HG02840 (cell line): ENCODE measurements at regions not wholly inside any gene's neighbourhood (a gene's known extent, or its start where the extent isn't known, plus 50 kb on each side); places are given as distances from the start of the nearest gene placed in this dataset.

Experiments used
- ATAC-seq: cut with Tn5 transposase; IDR thresholded peaks from one replicate; pipeline ENCODE4 v1.9.1; 2021; ENCODE audit warnings: mild to moderate bottlenecking, moderate library complexity, moderate number of reproducible peaks; ENCODE audit not compliant: unreplicated experiment, low FRiP score

DNA sequence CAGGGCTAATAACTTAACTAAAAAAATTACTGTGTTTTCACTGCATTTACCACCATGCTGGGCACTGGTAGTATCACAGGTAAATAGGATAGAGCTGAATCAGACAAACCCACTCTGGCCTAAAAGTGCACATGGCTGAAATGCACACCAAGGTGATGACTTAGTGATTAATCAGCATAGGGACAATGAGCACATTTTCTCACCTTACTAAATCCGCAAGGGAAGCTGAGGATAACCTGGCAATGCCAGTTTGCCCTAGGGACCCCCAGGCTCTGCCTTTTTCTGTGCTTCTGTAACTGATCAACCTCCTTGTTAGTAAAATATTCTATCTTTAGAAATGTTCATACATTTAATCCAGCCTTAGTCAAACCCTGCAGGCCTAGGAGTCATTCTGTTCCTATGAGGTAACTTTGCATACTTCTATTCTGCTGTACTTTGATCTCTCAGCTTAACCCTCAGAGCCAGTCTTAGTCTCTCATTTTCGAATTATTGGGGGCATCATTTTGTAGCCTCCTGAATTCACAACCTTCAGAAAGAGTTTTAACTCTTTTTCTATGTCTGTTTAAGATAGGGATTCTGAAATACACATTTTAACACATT lies 562.9 kb upstream of the KCNMB2 start:
- ATAC-seq = no peak

GRCh38 chr3:177976241-177976640 lies 560.0 kb upstream of the KCNMB2 start:
- no peak for ATAC-seq

GRCh38 chr3:177976866-177977265 lies 559.4 kb upstream of the KCNMB2 start:
- ATAC-seq = no peak

DNA sequence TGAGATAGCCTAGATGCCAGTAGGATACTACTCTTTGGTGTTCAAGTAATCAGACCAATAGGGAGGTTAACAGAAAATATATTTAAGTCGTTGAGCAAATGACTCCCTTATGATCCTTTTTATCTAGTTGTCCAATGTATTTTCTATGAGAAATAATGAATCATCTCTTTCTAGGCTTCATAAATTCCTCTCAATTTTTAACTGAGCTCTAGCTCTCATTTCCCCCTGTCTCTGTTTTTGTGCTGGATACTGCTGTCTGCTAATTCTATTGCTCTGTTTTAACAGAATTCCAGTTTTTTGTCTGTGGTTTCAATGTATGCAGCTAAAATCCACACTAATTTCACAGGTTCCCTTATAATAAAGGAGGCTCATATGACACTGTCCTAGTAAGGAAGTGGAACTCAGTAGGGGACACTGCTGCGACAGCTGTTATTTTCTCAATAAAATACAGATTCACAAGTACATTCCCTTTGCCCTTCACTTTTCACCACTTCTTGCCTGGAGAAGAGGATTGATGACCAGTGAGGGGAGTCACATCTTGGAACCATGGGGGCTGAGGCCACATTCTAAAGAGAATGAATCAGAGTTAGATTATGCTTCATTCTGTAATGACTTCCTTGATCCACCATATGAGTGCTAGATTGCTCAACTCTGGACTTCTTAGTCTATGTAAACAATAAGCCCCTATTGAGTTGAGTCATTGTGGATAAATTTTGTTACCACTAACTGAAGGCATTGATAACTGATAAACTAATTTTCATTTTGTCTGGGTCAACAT lies 558.7 kb upstream of the KCNMB2 start:
- no peak for ATAC-seq

GRCh38 chr3:177978946-177979345 lies 557.3 kb upstream of the KCNMB2 start:
- ATAC-seq = no peak

DNA sequence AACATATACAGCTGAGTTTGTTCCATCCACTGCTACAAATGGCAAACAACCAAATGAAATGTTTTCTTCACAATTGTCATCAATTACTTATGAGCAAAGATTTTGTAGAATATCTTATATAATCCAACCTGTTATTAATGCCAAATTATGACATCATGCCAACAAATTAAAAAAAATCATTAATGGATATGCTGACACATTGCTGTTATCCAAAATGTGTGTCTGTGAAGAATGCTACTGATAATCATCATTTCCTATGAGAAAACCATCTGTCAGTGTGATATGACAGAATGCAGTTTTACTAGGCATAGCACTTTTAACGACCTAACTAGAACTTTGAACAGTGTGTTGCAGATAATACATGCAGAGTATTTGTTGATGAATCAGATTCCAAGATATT lies 556.5 kb upstream of the KCNMB2 start:
- no peak for ATAC-seq

DNA sequence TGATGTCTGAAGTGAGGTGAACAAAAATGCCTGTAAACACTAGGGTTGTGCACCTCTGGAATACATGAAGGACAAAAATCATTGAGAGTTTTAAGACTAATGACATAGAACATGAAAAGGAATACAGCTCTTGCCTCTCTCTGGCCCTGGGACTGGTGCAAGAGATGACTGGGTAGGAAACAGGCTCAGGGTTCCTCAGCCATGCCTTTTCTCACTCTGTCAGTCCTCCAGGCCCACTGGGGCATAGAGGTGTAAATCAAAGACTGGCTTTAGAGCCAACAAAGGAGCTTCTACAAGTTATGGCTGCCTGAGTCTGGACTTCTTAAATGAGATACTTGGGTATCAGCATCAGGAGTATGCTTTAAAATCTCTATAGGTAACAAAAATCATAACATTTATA lies 554.7 kb upstream of the KCNMB2 start:
- no peak for ATAC-seq

DNA sequence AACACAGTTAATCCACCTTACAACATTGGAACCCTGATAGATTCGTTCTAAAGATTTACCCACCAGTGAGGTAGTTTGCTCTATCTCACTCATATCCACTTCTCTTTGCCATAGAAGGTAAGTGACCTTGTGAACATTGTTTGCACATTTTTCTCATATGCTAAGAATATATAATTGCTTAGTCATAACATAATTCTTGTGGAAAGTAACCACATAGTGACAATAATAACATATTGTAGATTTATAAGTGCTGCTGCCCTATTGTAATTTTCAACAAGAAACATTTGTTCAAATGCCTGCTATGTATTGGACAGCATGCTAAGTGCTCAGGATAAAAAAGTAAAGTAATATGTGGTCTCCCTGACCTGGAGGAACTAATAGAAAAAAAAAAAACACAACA lies 554.2 kb upstream of the KCNMB2 start:
- ATAC-seq = no peak

DNA sequence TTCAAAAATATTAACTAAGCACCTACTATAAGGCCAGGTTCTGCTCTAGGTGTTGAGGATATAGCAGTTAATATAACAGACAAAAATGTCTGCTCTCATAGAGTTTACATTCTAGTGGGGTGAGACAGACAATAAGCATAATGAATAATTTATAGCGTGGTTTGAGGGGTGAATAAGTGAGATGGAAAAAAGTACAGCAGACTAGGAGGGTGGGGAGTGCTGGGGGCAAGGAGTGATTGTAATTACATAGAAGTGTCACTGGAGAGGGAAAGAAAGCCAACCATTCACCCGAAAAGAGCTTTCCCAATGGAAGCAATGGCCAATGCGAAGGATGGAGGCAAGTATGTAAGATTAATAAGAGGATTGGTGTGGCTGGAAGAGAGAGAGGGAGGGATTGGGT lies 552.9 kb upstream of the KCNMB2 start:
- no peak for ATAC-seq

- ATAC-seq = no peak
Observed at GRCh38 chr3:177992993-177993970, 543.0 kb upstream of the KCNMB2 start.

DNA sequence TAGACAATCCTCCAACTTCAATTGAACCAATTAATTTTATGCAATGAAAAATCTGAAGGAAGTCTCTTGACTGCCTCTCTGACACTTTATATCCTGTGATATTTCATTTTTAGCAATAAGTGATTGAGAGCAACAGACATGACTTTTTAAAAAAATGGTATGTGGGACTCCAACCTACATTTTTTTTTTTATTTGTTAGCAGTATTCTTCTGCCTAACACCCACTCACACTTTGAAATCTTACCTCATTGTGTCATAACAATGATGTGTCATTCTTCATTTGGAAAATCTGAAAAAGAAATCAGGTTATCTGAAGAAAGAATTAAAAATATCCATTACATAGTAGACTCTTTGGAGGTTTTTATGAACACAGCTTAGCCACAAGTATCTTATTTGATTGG lies 541.3 kb upstream of the KCNMB2 start:
- ATAC-seq = no peak

GRCh38 chr3:177995381-177996085 lies 540.7 kb upstream of the KCNMB2 start:
- no peak for ATAC-seq

DNA sequence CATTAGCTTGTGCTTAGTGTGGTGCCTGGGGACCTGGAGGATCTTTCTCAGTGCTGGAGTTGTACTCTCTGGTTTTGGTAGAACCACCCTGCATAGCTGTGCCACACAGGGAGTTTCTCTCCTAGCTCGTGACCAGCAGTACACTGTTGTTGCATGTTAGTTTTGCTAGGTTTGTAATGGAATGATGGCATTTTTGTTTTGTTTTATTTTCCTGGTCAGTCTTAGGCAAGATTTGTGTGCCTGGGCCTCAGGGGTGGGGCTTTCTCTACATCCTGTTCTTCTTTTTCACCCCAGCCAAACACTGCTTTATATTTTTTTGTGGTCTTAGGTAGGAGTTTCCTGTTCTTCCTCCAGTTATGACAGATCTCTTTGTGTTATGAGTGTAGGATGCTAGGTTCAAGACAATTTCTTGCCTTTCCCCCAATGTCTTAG lies 534.5 kb upstream of the KCNMB2 start:
- peak; percentile 70 for ATAC-seq

- no peak for ATAC-seq
Observed at GRCh38 chr3:178002113-178002512, 534.1 kb upstream of the KCNMB2 start.

- ATAC-seq = no peak
Observed at GRCh38 chr3:178003756-178004155, 532.5 kb upstream of the KCNMB2 start.

DNA sequence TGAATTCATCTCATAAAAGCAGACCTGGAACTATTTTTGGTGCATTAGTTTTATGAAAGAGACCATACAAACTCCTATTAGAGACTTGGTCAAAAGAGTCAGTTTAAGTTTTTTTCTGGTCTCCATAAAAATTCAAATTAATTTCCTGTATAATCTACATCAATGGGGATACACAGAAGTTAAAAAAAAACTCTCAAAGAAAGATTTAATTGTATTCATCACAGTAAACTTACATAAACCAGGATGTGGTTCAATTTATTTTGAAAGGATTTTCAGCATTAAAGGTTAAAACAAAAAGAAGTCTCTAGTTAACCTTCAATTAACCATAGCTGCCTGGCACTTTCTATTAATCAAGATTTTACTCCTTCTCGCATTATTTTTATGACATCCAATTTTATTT lies 530.3 kb upstream of the KCNMB2 start:
- no peak for ATAC-seq

GRCh38 chr3:178010306-178010705 lies 525.9 kb upstream of the KCNMB2 start:
- no peak for ATAC-seq

DNA sequence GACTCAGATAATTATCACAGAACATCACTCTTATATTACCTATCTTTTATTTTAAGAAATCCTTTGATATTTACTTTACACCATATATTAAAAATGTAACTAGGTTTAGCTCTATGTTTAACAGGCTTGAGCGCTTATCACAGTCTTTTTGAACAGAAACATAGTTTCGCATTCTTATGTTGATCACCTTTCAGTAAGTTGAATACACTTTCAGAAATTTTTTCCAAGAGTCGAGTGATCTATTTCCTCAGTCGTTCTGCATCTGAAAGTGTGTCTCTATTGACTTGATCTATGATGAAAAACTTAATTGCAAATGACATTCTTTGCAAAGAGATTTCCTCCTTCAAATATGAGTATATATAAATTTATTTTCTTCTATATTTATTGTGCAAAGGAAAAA lies 516.6 kb upstream of the KCNMB2 start:
- no peak for ATAC-seq

DNA sequence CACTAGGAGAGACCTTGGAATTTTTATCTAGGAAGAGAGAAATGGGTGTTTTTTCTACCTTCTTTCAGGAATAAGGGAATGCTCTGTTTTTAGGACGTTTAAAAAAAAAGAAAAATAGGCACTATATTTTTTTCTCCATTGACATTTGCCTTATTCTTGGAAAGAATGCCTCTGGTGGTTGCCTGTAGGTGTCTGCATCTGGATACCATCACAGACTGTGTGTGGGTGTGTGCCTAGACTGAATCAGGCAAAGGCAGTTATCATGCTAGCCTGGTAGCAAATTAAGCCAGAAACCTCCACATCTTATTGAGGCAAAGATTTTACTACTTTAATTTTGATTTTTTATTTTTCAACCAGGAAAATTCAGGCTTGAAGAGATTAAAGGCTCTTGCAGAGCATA lies 513.6 kb upstream of the KCNMB2 start:
- no peak for ATAC-seq

DNA sequence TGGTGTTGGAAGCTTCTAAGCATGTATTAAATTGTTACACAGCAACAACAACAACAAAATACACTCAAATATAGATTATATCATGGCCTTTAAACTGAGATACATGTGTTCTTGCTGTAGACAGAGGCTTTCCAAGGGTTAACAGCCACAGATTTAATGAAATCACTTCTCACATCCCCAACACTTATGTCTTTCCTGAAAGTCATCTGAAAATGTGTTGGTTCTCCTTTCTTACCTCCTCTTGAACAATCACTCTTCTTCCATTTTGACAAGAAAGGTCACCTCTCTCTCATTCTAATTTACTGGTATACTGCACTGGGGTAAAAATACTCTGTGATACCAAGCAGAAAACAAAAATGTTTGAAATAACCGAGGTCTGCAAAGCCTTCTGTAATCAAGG lies 507.3 kb upstream of the KCNMB2 start:
- no peak for ATAC-seq
